ENCODE measurements at regions not wholly inside any gene's neighbourhood (a gene's known extent, or its start where the extent isn't known, plus 50 kb on each side); places are given as distances from the start of the nearest gene placed in this dataset.

GRCh38 chr4:69362351-69362750 lies 82.1 kb downstream of the UGT2B28 start:
- TF ChIP-seq REST (IDR thresholded peaks at IDR 0.05) (no peak), CTCF (IDR thresholded peaks at IDR 0.05; ENCODE audit: low read depth, low read length, missing input control) (no peak), EGR1 (IDR thresholded peaks at IDR 0.05; ENCODE audit: low read depth in 2 of 2) (no peak), ZBTB33 (IDR thresholded peaks at IDR 0.05) (no peak), YY1 (IDR thresholded peaks at IDR 0.05) (no peak), TAF1 (conservative IDR thresholded peaks at IDR 0.05) (no peak)
